ENCODE measurements at regions not wholly inside any gene's neighbourhood (a gene's known extent, or its start where the extent isn't known, plus 50 kb on each side); places are given as distances from the start of the nearest gene placed in this dataset.

DNA sequence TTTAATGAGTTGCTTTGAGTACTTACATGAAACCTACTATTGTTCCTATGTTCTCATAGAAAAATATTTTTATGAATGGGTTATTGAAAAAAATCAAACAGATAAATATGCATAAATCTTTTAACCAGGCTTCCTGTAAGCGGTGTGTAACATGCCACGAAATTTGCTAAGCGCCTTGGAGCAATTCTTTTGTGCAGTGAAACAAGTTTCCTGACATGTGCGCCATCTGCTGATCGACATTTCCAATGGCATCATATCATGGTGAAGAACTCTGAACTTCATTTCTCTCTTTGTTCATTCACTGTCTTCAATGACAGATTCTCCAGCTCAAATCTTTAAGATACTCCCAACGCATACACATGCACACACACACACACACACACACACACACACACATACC is 145.6 kb upstream of the NAV3 start:
- ATAC-seq (peak; percentile 83), FAIRE-seq (peak; percentile 35), DNase-seq (ENCODE audit: low read depth, low spot score) (peak; percentile 7)
- ChIA-PET CTCF (interaction anchor here (0.8 to 2.6 kb wide), 11 partner anchors 11 to 1065 kb away, joined by 3 to 15 read pairs (median 3); no protein-coding TSS in a partner anchor), POLR2A (no interaction called here), SMC1A (ENCODE audit: uncharacterized antibody, unreplicated experiment) (interaction anchor here (0.6 to 1.4 kb wide), 7 partner anchors 8 to 881 kb away, joined by 3 read pairs; no protein-coding TSS in a partner anchor), RAD21 (ENCODE audit: unreplicated experiment) (interaction anchor here (0.9 to 1.4 kb wide), 2 partner anchors 70 to 240 kb away, joined by 3 read pairs; no protein-coding TSS in a partner anchor)
- Histone ChIP-seq H3K27ac (ENCODE audit: control insufficient read depth, insufficient read depth) (no peak overlapping the region), H3K4me2 (ENCODE audit: control insufficient read depth, insufficient read depth) (no peak overlapping the region), H3K27me3 (replicated peaks in 1 of 2; ENCODE audit: control insufficient read depth in 2 of 2, insufficient read depth in 2 of 2, low read length in 1 of 2) (no peaks in the 10 kb centered on the region), H3K9ac (ENCODE audit: control insufficient read depth, insufficient read depth, low read length) (no peak overlapping the region), H3K9me3 (replicated peaks; ENCODE audit: control insufficient read depth, insufficient read depth, low read length) (no peaks in the 10 kb centered on the region), H3K79me2 (ENCODE audit: control insufficient read depth, insufficient read depth, low read length) (no peaks in the 10 kb centered on the region), H2AFZ (ENCODE audit: control insufficient read depth, low read depth, low read length) (no peak overlapping the region), H3K4me1 (ENCODE audit: control insufficient read depth, insufficient read depth, low read length) (no peaks in the 10 kb centered on the region), H4K20me1 (ENCODE audit: control insufficient read depth, insufficient read depth) (no peaks in the 10 kb centered on the region), H3K4me3 (no peak overlapping the region), H3K36me3 (ENCODE audit: control insufficient read depth in 2 of 2, insufficient read depth in 2 of 2, low read length in 1 of 2) (no peaks in the 10 kb centered on the region)
- in situ Hi-C loops (cut with MboI): loop anchor here (5.0 kb wide), 1 partner anchor 638 kb away; no protein-coding TSS in a partner anchor
- 7% methylated on average over 6 of the region's 6 CpGs for WGBS (ENCODE audit: insufficient coverage, insufficient replicate concordance, low lambda C conversion rate, missing lambda C conversion rate)
- no TSS peak for BruUV-seq (replicated peaks)
- intact Hi-C loops (cut with micrococcal nuclease; ENCODE audit: unreplicated experiment): loop anchor here (1.0 to 10.0 kb wide), 2 partner anchors 533 to 640 kb away; no protein-coding TSS in a partner anchor
- no peak for TF ChIP-seq SRF (IDR thresholded peaks at IDR 0.05; ENCODE audit: low read depth in 2 of 2, low read length in 2 of 2)
- no peak for TF ChIP-seq HDAC6 (IDR thresholded peaks at IDR 0.05; ENCODE audit: unreplicated experiment)
- no peak for TF ChIP-seq CBFB (IDR thresholded peaks at IDR 0.05; ENCODE audit: low read depth)
- TF ChIP-seq DPF2 (IDR thresholded peaks at IDR 0.05): no peak
- no peak for TF ChIP-seq SMARCA5 (IDR thresholded peaks at IDR 0.05)
- no peak for TF ChIP-seq RELA (IDR thresholded peaks at IDR 0.05; ENCODE audit: borderline replicate concordance, partially characterized antibody)
- TF ChIP-seq SP1 (IDR thresholded peaks at IDR 0.05; ENCODE audit: low read depth, low read length): no peak
- TF ChIP-seq, protein P1, sequence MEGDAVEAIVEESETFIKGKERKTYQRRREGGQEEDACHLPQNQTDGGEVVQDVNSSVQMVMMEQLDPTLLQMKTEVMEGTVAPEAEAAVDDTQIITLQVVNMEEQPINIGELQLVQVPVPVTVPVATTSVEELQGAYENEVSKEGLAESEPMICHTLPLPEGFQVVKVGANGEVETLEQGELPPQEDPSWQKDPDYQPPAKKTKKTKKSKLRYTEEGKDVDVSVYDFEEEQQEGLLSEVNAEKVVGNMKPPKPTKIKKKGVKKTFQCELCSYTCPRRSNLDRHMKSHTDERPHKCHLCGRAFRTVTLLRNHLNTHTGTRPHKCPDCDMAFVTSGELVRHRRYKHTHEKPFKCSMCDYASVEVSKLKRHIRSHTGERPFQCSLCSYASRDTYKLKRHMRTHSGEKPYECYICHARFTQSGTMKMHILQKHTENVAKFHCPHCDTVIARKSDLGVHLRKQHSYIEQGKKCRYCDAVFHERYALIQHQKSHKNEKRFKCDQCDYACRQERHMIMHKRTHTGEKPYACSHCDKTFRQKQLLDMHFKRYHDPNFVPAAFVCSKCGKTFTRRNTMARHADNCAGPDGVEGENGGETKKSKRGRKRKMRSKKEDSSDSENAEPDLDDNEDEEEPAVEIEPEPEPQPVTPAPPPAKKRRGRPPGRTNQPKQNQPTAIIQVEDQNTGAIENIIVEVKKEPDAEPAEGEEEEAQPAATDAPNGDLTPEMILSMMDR (IDR thresholded peaks at IDR 0.05 in 2 of 3, conservative IDR thresholded peaks at IDR 0.05 in 1 of 3; ENCODE audit: control insufficient read depth in 2 of 3, extremely low read depth in 1 of 3, insufficient read depth in 1 of 3, low read depth in 3 of 3, low read length in 3 of 3): peak; percentile 43 to 69 (median 54); a peak in 4 of 6 replicates
- no peak for TF ChIP-seq SIX5 (IDR thresholded peaks at IDR 0.05; ENCODE audit: low read depth, low read length, severe bottlenecking)
- no peak for TF ChIP-seq JUND (IDR thresholded peaks at IDR 0.05; ENCODE audit: low read depth, low read length)
- peak; percentile 72; the same call in 1 of the 2 replicates for TF ChIP-seq SMC3 (IDR thresholded peaks at IDR 0.05; ENCODE audit: borderline replicate concordance, low read length)
- TF ChIP-seq ESRRA (IDR thresholded peaks at IDR 0.05; ENCODE audit: low read length): no peak
- TF ChIP-seq, protein P2, sequence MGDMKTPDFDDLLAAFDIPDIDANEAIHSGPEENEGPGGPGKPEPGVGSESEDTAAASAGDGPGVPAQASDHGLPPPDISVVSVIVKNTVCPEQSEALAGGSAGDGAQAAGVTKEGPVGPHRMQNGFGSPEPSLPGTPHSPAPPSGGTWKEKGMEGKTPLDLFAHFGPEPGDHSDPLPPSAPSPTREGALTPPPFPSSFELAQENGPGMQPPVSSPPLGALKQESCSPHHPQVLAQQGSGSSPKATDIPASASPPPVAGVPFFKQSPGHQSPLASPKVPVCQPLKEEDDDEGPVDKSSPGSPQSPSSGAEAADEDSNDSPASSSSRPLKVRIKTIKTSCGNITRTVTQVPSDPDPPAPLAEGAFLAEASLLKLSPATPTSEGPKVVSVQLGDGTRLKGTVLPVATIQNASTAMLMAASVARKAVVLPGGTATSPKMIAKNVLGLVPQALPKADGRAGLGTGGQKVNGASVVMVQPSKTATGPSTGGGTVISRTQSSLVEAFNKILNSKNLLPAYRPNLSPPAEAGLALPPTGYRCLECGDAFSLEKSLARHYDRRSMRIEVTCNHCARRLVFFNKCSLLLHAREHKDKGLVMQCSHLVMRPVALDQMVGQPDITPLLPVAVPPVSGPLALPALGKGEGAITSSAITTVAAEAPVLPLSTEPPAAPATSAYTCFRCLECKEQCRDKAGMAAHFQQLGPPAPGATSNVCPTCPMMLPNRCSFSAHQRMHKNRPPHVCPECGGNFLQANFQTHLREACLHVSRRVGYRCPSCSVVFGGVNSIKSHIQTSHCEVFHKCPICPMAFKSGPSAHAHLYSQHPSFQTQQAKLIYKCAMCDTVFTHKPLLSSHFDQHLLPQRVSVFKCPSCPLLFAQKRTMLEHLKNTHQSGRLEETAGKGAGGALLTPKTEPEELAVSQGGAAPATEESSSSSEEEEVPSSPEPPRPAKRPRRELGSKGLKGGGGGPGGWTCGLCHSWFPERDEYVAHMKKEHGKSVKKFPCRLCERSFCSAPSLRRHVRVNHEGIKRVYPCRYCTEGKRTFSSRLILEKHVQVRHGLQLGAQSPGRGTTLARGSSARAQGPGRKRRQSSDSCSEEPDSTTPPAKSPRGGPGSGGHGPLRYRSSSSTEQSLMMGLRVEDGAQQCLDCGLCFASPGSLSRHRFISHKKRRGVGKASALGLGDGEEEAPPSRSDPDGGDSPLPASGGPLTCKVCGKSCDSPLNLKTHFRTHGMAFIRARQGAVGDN (IDR thresholded peaks at IDR 0.05): no peak
- TF ChIP-seq, protein P3, sequence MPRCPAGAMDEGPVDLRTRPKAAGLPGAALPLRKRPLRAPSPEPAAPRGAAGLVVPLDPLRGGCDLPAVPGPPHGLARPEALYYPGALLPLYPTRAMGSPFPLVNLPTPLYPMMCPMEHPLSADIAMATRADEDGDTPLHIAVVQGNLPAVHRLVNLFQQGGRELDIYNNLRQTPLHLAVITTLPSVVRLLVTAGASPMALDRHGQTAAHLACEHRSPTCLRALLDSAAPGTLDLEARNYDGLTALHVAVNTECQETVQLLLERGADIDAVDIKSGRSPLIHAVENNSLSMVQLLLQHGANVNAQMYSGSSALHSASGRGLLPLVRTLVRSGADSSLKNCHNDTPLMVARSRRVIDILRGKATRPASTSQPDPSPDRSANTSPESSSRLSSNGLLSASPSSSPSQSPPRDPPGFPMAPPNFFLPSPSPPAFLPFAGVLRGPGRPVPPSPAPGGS (IDR thresholded peaks at IDR 0.05; ENCODE audit: borderline replicate concordance, insufficient read depth, low read depth, low read length, poor library complexity, severe bottlenecking): no peak
- TF ChIP-seq SIN3A (IDR thresholded peaks at IDR 0.05; ENCODE audit: low read depth, low read length): no peak
- TF ChIP-seq CBX5 (IDR thresholded peaks at IDR 0.05; ENCODE audit: low read depth): no peak
- TF ChIP-seq, protein P4, sequence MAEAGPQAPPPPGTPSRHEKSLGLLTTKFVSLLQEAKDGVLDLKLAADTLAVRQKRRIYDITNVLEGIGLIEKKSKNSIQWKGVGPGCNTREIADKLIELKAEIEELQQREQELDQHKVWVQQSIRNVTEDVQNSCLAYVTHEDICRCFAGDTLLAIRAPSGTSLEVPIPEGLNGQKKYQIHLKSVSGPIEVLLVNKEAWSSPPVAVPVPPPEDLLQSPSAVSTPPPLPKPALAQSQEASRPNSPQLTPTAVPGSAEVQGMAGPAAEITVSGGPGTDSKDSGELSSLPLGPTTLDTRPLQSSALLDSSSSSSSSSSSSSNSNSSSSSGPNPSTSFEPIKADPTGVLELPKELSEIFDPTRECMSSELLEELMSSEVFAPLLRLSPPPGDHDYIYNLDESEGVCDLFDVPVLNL (IDR thresholded peaks at IDR 0.05; ENCODE audit: low read depth, low read length): no peak

Data from GM12878 (cell line).